Left ventricle myocardium inferior (tissue), 1 donor: ENCODE measurements at regions not wholly inside any gene's neighbourhood (a gene's known extent, or its start where the extent isn't known, plus 50 kb on each side); places are given as distances from the start of the nearest gene placed in this dataset.

Experiments
- DNase-seq: peaks from one replicate; pipeline ENCODE4 v3.0.0-alpha.2; 2020
- H3K27ac ChIP-seq: fragments of 200-600 bp; replicated peaks from 2 replicates; pipeline ENCODE4 v1.8.0; 2021
- H3K27me3 ChIP-seq: fragments of 200-600 bp; 2 replicates; pipeline ENCODE4 v1.8.0; 2021; ENCODE audit warnings: low read depth
- H3K36me3 ChIP-seq: fragments of 200-600 bp; 2 replicates; pipeline ENCODE4 v1.8.0; 2021
- H3K4me1 ChIP-seq: fragments of 200-600 bp; 2 replicates; pipeline ENCODE4 v1.8.0; 2021
- H3K4me3 ChIP-seq: fragments of 200-600 bp; 2 replicates; pipeline ENCODE4 v1.8.0; 2021; ENCODE audit warnings: mild to moderate bottlenecking, moderate library complexity
- H3K9me3 ChIP-seq: fragments of 200-600 bp; replicated peaks from 2 replicates; pipeline ENCODE4 v1.8.0; 2021
- intact Hi-C: fragments of 100-400 bp; cut with micrococcal nuclease; formaldehyde crosslinking; loops from one replicate; pipeline ENCODE4 v1.11.0; 2022
- TF ChIP-seq, protein P1 (sequence below): fragments of 200-600 bp; IDR thresholded peaks from 2 replicates; pipeline ENCODE4 v1.8.0; 2021; ENCODE audit warnings: antibody characterized with exemption, mild to moderate bottlenecking, borderline replicate concordance
- donor health status: DM: no; HTN: yes; CAD: no; lungs with severe emphysema.

DNA sequence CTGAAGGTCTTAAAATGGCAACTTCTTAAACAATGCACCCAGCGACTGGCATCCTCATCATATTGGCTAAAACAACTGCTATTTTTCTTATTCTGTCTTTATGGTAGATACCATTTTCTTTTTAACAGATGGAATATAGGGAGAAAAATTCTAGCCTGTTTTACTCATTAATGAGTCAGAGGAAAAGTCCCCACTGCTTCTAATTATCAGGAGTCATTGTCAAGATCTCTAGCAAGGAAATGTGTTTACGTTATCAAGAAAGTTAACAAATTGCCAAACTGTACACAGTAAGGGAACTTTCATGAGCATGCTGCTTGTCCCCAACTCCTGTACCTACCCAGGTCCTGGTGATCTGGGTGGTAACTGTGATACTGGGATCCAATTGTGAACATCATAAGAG lies 117.7 kb upstream of the KIAA1217 start:
- Histone ChIP-seq H3K4me3 (no peak overlapping the region), H3K9me3 (no peaks in the 10 kb centered on the region), H3K36me3 (no peaks in the 10 kb centered on the region), H3K27me3 (no peaks in the 10 kb centered on the region), H3K4me1 (peaks cover 19% of the 10 kb centered on the region), H3K27ac (peak overlapping the region; percentile 56)
- no peak for DNase-seq
- TF ChIP-seq, protein P1, sequence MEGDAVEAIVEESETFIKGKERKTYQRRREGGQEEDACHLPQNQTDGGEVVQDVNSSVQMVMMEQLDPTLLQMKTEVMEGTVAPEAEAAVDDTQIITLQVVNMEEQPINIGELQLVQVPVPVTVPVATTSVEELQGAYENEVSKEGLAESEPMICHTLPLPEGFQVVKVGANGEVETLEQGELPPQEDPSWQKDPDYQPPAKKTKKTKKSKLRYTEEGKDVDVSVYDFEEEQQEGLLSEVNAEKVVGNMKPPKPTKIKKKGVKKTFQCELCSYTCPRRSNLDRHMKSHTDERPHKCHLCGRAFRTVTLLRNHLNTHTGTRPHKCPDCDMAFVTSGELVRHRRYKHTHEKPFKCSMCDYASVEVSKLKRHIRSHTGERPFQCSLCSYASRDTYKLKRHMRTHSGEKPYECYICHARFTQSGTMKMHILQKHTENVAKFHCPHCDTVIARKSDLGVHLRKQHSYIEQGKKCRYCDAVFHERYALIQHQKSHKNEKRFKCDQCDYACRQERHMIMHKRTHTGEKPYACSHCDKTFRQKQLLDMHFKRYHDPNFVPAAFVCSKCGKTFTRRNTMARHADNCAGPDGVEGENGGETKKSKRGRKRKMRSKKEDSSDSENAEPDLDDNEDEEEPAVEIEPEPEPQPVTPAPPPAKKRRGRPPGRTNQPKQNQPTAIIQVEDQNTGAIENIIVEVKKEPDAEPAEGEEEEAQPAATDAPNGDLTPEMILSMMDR: no peak
- intact Hi-C loops: no loop called here

DNA sequence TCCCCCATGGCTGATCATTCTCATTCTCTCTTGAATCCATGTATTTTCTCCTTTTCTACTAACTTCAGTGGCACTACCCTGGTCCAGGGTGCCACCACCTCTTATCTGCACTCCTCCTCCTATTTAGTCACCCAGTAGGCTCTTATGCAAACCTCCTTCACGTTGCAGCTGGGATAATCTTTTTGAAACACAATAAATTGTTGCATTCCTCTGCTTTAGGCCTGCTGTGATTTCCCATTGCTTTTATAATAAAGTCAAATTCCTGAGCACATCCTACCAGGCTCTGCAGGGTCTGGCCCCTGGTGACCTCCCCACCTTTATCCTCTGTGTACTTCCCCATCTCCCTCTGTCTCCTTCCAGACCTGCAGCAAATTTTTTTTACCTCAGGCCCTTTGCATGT lies 112.7 kb upstream of the KIAA1217 start:
- TF ChIP-seq, protein P1: no peak
- Histone ChIP-seq H3K9me3 (no peaks in the 10 kb centered on the region), H3K4me1 (peaks cover 5% of the 10 kb centered on the region), H3K4me3 (no peak overlapping the region), H3K27ac (no peak overlapping the region), H3K36me3 (no peaks in the 10 kb centered on the region), H3K27me3 (no peaks in the 10 kb centered on the region)
- intact Hi-C loops: no loop called here
- no peak for DNase-seq

DNA sequence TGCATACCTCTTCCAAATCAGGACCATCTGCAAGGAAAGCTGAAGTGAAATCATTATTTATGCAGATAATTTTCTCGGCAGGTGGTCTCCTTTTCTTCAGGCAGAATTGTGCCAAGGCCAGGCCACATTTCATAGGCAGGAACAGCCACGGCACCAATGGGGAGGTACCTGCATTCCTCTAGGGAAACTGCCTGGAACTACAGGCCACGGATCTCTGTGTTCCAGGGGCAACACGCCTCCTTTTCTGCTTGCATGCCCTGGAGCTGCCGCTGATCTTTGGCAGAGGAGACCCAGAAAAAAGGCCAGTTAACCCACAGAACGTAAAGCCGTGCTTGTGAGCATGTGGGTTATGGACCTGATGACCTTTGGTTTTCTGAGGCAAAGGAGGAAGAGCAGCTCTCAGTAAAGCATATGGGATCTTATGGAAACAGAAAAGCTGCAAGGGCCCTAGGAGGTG lies 111.2 kb upstream of the KIAA1217 start:
- intact Hi-C loops: no loop called here

DNA sequence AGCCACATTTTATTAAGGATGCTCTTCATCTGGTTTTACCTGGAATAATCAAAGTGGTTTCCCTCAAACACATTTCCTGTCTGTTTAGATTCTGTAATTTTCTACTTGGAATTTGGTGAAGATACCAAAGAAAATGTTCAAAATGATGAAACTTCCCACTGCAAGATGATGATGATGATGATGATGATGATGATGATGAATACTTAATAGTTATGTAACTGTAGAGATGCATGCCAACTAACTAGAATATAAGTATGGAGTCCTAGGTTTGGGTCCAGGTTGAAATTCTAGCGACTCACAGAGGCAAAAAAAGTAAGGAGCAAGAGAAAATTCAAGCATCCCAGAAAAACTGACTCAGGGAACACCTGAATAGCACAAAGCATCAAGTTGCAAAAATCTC lies 104.0 kb upstream of the KIAA1217 start:
- TF ChIP-seq, protein P1: no peak
- Histone ChIP-seq H3K4me3 (no peak overlapping the region), H3K36me3 (no peaks in the 10 kb centered on the region), H3K9me3 (no peaks in the 10 kb centered on the region), H3K4me1 (peaks cover 5% of the 10 kb centered on the region), H3K27ac (no peak overlapping the region), H3K27me3 (no peaks in the 10 kb centered on the region)
- DNase-seq: no peak
- intact Hi-C loops: no loop called here

More for the DNA sequence above, 111.2 kb upstream of the KIAA1217 start:
- Histone ChIP-seq H3K36me3 (no peaks in the 10 kb centered on the region), H3K27ac (no peak overlapping the region), H3K27me3 (no peaks in the 10 kb centered on the region), H3K4me1 (peaks cover 5% of the 10 kb centered on the region), H3K4me3 (no peak overlapping the region), H3K9me3 (no peaks in the 10 kb centered on the region)
- TF ChIP-seq, protein P1: no peak
- no peak for DNase-seq

DNA sequence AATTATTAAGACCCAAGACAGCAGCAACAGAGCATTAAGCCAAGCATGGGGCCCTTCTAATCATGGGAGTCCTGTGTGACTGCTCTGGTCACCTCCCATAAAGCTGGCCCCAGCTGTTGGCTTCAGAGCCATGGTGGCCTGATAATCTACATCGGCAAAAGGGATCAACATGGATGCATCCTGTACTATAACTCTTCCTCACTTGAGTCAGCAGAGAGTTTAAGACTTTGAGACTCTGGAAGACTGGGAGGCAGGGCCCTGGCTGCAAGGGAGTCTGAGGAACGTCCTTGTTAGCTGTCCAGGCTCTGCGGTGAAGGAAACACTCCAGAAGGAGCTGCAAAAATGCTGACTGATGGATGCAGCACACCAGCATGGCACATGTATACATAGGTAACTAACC lies 95.0 kb upstream of the KIAA1217 start:
- H3K4me1 ChIP-seq: peaks cover 39% of the 10 kb centered on the region
- H3K4me3 ChIP-seq: no peak overlapping the region
- no peak overlapping the region for H3K27ac ChIP-seq
- intact Hi-C loops: loop anchor here (10.0 kb wide), 1 partner anchor 81 kb away; no protein-coding TSS in a partner anchor
- no peaks in the 10 kb centered on the region for H3K9me3 ChIP-seq
- DNase-seq: no peak
- TF ChIP-seq, protein P1: no peak
- no peaks in the 10 kb centered on the region for H3K27me3 ChIP-seq
- no peaks in the 10 kb centered on the region for H3K36me3 ChIP-seq
